Activated naive CD4-positive, alpha-beta T cell treated with anti-CD3 and anti-CD28 coated beads, Interleukin-2, amount 10 ng/mL, durations not matched to agents 7 days and 5 days (primary cell): ENCODE measurements at regions not wholly inside any gene's neighbourhood (a gene's known extent, or its start where the extent isn't known, plus 50 kb on each side); places are given as distances from the start of the nearest gene placed in this dataset.

ENCODE experiments used
- CTCF ChIA-PET: fragments of 350-600 bp; sonication (Branson Sonifier 250); formaldehyde crosslinking; loops from one replicate; lab custom pipeline; 2021; ENCODE audit warnings: antibody characterized with exemption; lab: Charles Lee
- DNase-seq: peaks from one replicate; pipeline ENCODE4 v3.0.0-alpha.2; 2020
- H3K27ac Mint-ChIP-seq: one replicate; pipeline ENCODE4 v1.8.0; 2021; ENCODE audit warnings: mild to moderate bottlenecking, moderate library complexity, mixed read lengths
- H3K27me3 Mint-ChIP-seq: one replicate; pipeline ENCODE4 v1.8.0; 2021; ENCODE audit warnings: mild to moderate bottlenecking, mixed read lengths
- H3K36me3 Mint-ChIP-seq: one replicate; pipeline ENCODE4 v1.8.0; 2021; ENCODE audit warnings: mixed read lengths
- H3K4me1 Mint-ChIP-seq: one replicate; pipeline ENCODE4 v1.8.0; 2021; ENCODE audit warnings: mixed read lengths
- H3K4me3 Mint-ChIP-seq: one replicate; pipeline ENCODE4 v1.8.0; 2021; ENCODE audit warnings: mild to moderate bottlenecking, moderate library complexity, mixed read lengths
- H3K9me3 Mint-ChIP-seq: one replicate; pipeline ENCODE4 v1.8.0; 2021; ENCODE audit warnings: mixed read lengths

DNA sequence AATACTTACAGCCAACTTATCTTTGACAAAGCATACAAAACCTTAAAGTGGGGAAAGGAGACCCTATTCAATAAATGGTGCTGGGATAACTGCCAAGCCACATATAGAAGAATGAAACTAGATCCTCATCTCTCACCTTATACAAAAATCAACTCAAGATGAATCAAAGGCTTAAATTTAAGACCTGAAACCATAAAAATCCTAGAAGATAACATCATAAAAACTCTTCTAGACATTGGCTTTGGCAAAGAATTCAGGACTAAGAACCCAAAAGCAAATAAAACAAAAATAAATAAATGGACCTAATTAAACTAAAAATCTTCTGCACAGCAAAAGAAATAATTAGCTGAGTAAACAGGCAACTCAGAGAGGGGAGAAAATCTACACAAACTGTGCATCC, 335.6 kb upstream of the PBX1 start:
- Mint-ChIP-seq H3K36me3 (no peaks in the 10 kb centered on the region), H3K9me3 (peaks cover 11% of the 10 kb centered on the region), H3K4me1 (no peaks in the 10 kb centered on the region), H3K27ac (no peak overlapping the region), H3K27me3 (no peaks in the 10 kb centered on the region), H3K4me3 (no peak overlapping the region)
- CTCF ChIA-PET, result no interaction called here
- no peak for DNase-seq

DNA sequence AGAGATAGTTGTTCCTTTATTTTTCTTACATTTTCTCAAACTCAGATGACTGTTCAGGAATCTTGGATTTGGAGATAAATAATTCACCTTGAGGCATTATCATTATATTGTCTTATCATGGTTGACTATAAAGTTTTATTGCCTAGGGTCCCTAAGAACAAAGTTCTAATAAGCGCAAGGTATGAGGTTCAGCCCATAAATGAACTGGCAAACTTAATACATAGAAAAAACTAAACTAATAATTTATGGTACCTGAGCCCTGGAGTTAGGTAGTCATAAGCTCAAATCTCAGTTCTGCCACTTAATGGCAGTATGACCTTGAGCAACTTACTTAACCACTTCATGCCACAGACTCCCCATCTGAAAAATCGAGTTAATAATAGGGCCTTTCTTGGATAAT, 334.0 kb upstream of the PBX1 start:
- Mint-ChIP-seq H3K4me1 (no peaks in the 10 kb centered on the region), H3K9me3 (peaks cover 14% of the 10 kb centered on the region), H3K27me3 (no peaks in the 10 kb centered on the region), H3K4me3 (no peak overlapping the region), H3K36me3 (no peaks in the 10 kb centered on the region), H3K27ac (no peak overlapping the region)
- CTCF ChIA-PET, result no interaction called here
- DNase-seq, result no peak

DNA sequence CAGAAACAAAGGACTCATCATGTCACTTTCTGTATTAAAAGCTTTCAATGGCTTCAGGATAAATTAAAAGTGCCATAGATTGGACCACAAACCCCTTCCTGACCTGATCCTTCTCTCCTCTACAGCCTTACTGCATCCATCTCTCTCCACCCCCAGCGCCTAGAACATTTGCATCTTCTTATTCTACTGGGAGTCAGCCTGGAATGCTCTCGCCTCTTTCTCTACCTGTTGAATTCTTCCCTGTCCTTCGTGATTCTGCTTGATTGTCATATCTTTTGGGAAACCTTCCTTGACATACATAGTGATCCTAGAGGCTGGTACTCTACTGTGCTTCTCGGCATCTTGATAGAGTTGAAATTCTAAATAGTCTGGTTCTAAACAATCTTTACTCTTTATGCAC, 332.0 kb upstream of the PBX1 start:
- H3K4me1 Mint-ChIP-seq, result no peaks in the 10 kb centered on the region
- DNase-seq, result no peak
- H3K27me3 Mint-ChIP-seq, result no peaks in the 10 kb centered on the region
- H3K36me3 Mint-ChIP-seq, result no peaks in the 10 kb centered on the region
- H3K4me3 Mint-ChIP-seq, result no peak overlapping the region
- CTCF ChIA-PET, result no interaction called here
- peaks cover 15% of the 10 kb centered on the region for H3K9me3 Mint-ChIP-seq
- H3K27ac Mint-ChIP-seq, result no peak overlapping the region

DNA sequence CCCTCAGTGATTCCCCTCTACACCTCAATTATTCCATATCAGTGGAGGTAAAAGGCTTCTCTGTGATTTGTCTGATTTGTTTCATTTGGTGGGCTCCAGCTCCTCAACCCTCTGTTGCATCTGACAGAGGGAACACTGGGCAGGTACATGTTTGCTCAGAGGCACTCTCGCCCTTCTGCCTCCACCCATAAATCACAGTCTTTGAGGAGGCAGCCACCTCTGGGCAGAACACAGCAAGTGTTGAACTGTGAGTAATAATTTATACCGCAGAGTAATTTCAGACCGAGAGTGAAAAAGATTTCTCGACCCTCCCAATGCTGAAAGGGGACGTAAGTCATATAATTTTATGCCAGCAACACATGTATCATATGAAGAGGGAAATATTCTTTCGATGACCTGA, 330.1 kb upstream of the PBX1 start:
- no peak overlapping the region for H3K27ac Mint-ChIP-seq

DNA sequence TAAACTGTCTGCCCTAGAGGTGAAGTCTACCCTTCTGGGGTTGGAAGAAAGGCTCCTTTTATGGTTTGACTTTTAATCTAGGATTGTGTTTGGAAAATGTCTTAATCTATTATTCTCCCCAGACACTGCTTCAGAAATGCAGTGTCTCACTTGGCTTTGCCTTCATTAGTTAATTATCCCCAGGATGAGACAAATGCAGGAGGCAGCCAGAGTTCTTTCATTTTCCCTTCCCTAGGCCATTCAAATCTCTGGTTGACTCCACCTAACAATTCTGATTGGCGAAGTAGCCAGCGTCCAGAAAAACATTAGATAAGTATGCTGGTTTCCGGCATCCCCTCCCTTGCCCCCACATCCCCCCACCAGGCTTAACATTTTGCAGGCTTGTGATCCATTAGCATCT, 325.8 kb upstream of the PBX1 start:
- Mint-ChIP-seq H3K9me3 (peaks cover 7% of the 10 kb centered on the region), H3K4me3 (no peak overlapping the region), H3K27ac (no peak overlapping the region), H3K4me1 (no peaks in the 10 kb centered on the region), H3K27me3 (no peaks in the 10 kb centered on the region), H3K36me3 (no peaks in the 10 kb centered on the region)
- CTCF ChIA-PET, result no interaction called here
- no peak for DNase-seq

More for the DNA sequence above, 330.1 kb upstream of the PBX1 start:
- CTCF ChIA-PET, result no interaction called here
- H3K36me3 Mint-ChIP-seq, result no peaks in the 10 kb centered on the region
- no peaks in the 10 kb centered on the region for H3K4me1 Mint-ChIP-seq
- DNase-seq, result no peak
- no peaks in the 10 kb centered on the region for H3K27me3 Mint-ChIP-seq
- peaks cover 12% of the 10 kb centered on the region for H3K9me3 Mint-ChIP-seq
- no peak overlapping the region for H3K4me3 Mint-ChIP-seq

DNA sequence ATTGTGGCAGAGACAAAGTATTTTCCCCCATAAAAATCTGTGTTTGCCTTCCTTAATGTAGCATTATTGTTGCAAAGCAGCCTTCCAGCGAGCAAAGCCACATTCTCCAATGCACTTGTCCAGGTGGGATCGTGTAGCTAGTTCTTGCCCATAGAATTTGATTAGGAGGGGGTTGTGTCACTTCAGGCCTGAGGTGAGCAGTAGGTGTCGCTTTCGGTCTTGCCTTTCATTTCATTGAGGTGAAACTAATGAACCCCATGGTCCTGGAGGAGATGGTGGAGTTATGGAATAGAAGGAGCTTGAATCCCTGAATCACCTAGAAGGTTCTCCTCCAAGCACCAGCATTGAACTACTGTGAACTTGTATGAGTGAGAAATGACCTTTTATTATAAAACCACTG, 318.9 kb upstream of the PBX1 start:
- H3K9me3 Mint-ChIP-seq, result peaks cover 8% of the 10 kb centered on the region
- no peaks in the 10 kb centered on the region for H3K36me3 Mint-ChIP-seq
- CTCF ChIA-PET, result no interaction called here
- H3K4me3 Mint-ChIP-seq, result no peak overlapping the region
- H3K27ac Mint-ChIP-seq, result no peak overlapping the region
- H3K27me3 Mint-ChIP-seq, result no peaks in the 10 kb centered on the region
- no peaks in the 10 kb centered on the region for H3K4me1 Mint-ChIP-seq
- DNase-seq, result no peak

DNA sequence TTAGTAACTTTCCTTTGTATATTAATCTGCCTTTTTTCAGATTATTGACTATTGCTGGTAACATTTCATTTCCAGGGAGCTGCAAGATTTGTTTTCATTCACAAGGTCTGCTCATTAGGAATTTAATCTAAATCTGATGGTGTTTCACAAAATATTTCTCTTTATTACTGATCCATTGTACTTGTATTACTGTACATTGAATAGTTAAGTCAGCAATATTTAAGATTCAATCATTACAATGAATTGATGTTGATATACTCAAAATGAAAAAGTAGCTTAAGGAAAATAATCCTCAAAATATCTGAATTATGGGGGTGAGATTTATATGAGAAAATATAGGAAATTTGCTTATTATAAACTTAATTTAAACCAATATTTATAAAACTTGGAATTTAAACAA, 308.6 kb upstream of the PBX1 start:
- Mint-ChIP-seq H3K4me3 (no peak overlapping the region), H3K9me3 (peaks cover 15% of the 10 kb centered on the region), H3K27me3 (no peaks in the 10 kb centered on the region), H3K4me1 (no peaks in the 10 kb centered on the region), H3K27ac (no peak overlapping the region), H3K36me3 (no peaks in the 10 kb centered on the region)
- no peak for DNase-seq
- CTCF ChIA-PET, result no interaction called here

DNA sequence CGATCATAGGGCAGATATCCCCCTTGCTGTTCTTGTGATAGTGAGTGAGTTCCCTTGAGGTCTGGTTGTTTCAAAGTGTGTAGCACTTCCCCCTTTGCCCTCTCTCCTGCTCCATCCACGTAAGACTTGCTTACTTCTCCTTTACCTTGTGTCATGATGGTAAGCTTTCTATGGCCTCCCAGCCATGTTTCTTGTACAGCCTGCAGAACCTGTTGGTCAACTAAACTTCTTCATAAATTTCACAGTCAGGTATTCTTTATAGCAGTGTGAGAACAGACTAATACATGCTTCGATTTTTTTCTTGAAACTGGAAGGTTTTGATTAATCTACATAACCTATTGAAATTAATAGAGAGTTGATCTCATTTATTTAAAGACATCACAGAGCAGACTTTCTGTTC, 302.5 kb upstream of the PBX1 start:
- no peaks in the 10 kb centered on the region for H3K27me3 Mint-ChIP-seq
- H3K4me3 Mint-ChIP-seq, result no peak overlapping the region
- H3K27ac Mint-ChIP-seq, result no peak overlapping the region
- DNase-seq, result no peak
- no peaks in the 10 kb centered on the region for H3K36me3 Mint-ChIP-seq
- peaks cover 19% of the 10 kb centered on the region for H3K9me3 Mint-ChIP-seq
- no peaks in the 10 kb centered on the region for H3K4me1 Mint-ChIP-seq
- CTCF ChIA-PET, result no interaction called here

DNA sequence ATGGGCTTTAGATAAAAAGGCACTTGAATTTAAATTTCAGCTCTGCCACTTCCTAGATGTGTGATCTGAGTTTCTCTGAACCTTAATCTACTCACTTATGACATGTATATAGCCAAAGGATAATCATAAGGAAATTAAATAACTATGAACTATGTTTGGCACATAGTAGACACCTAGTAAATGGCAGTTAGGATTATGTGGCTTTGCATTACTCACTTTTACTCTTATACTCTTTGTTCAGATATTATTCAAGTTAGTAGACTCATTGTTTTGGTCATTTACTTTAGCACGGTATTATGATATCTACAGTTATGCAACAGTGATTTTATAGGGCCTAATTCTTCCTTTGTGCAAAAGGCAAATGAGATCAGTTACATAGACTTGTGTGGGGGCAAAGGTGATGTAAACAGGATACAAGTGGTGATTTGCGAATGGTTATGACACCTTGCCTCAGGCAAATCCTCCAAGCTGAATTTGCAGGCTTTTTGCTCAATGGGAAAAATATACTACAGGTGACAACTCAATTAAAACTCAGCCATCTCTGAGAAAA, 297.2 kb upstream of the PBX1 start:
- DNase-seq, result no peak
- Mint-ChIP-seq H3K9me3 (peaks cover 8% of the 10 kb centered on the region), H3K36me3 (no peaks in the 10 kb centered on the region)

DNA sequence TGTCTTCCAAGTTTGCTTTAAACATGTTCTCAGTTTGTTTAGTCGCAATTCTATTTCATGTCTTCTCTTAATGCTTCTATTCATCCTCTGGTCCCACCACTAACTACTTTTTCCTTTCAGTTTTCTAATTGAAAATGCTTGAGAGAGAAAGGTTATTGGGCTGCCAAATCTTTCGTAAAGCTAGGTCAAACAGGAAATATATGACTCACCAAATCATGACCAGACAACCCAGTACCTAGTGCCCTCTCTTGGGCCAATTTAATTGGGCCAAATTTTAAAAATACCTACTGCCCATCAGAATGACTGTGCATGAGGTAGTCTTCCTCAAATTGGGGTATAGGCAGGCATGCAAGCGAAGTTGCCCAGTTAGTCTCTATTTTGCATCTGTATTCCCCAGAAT, 295.4 kb upstream of the PBX1 start:
- H3K4me1 Mint-ChIP-seq, result no peaks in the 10 kb centered on the region

More for the DNA sequence above, 297.2 kb upstream of the PBX1 start:
- no peaks in the 10 kb centered on the region for H3K27me3 Mint-ChIP-seq
- H3K4me3 Mint-ChIP-seq, result no peak overlapping the region
- CTCF ChIA-PET, result no interaction called here
- H3K27ac Mint-ChIP-seq, result no peak overlapping the region
- no peaks in the 10 kb centered on the region for H3K4me1 Mint-ChIP-seq

DNA sequence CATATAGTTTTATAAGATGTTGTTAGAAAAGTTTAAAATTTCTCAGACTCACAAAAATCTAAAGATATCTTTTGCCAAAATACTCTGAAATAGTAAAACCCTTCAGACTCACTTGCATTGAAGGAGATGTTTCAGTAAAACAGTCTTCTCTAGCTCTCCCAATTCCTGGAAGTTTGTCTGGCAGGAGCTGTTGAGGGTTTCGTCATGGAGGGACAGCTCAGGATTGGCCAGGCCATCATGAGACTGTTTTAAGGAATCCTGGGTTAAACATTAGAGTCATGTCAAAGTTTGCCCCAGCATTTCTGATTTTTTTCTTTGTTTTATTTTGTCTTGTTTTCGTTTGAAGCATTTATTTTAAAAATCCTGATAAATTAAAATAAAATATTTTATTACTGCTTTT, 293.8 kb upstream of the PBX1 start:
- H3K27me3 Mint-ChIP-seq, result no peaks in the 10 kb centered on the region
- H3K4me3 Mint-ChIP-seq, result no peak overlapping the region
- no peak overlapping the region for H3K27ac Mint-ChIP-seq
- CTCF ChIA-PET, result no interaction called here
- peaks cover 3% of the 10 kb centered on the region for H3K9me3 Mint-ChIP-seq
- DNase-seq, result no peak
- no peaks in the 10 kb centered on the region for H3K4me1 Mint-ChIP-seq
- H3K36me3 Mint-ChIP-seq, result no peaks in the 10 kb centered on the region

More for the DNA sequence above, 295.4 kb upstream of the PBX1 start:
- Mint-ChIP-seq H3K27ac (no peak overlapping the region), H3K4me3 (no peak overlapping the region), H3K27me3 (no peaks in the 10 kb centered on the region), H3K9me3 (peaks cover 6% of the 10 kb centered on the region), H3K36me3 (no peaks in the 10 kb centered on the region)
- DNase-seq, result no peak
- CTCF ChIA-PET, result no interaction called here

DNA sequence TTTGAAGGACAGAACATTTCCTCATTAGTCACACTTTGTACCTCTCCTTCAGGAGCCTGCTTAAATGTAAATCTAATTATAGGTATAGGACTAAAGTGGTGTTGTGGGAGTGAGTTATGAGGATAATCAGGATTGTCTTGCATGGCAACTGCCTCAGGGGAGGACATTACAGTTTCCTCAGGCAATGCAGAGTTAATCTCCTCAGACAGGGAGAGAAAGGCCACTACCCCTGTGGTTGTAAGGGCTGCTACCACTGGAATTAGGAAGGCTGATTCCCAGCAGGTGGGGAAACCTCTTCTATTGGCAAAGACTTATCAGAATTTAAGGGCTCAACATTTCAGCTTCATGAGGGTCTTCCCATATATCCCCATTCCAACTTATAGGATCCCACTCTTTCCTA, 286.8 kb upstream of the PBX1 start:
- Mint-ChIP-seq H3K27ac (no peak overlapping the region), H3K9me3 (peaks cover 3% of the 10 kb centered on the region), H3K4me1 (no peaks in the 10 kb centered on the region), H3K36me3 (no peaks in the 10 kb centered on the region), H3K4me3 (no peak overlapping the region), H3K27me3 (no peaks in the 10 kb centered on the region)
- CTCF ChIA-PET, result no interaction called here
- no peak for DNase-seq

DNA sequence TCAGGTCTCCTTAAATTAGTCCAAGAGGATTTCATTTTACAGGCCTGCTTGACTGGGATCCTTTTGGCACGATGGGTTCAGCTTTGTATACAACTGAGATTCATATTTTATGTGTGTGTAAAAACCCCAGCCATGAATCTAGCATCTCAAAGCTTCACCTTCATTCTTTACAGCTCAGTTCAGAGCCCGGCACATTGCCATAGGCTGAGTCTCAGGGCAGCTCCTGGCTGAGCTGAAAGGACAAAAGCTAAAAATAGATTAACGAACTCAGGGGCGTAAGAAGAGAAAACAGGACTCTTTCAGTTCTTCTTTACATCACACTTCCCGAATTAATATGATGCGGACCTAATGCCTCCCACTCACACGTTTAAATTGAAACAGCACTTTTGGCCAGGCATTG, 262.8 kb upstream of the PBX1 start:
- Mint-ChIP-seq H3K27me3 (no peaks in the 10 kb centered on the region), H3K27ac (no peak overlapping the region), H3K9me3 (peaks cover 17% of the 10 kb centered on the region), H3K4me3 (no peak overlapping the region), H3K4me1 (no peaks in the 10 kb centered on the region), H3K36me3 (no peaks in the 10 kb centered on the region)
- no peak for DNase-seq
- CTCF ChIA-PET, result no interaction called here

DNA sequence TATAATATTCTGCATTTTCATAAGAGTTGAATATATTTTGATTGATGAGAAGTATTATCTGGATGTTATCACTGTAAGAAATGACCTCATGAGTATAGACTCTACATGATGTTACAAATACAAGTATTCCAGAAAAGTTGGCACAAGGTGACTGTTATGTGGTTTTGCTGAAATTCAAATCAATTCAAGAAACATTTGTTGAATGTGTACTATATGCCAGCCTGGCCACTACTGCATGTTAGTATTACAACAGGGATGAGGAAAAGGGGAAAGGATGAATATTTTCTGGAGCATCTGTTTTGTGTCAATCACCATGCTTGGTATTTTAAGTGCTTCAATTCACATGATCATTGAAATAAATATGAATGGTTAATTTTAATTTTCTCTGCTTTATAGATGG, 250.9 kb upstream of the PBX1 start:
- Mint-ChIP-seq H3K9me3 (peaks cover 14% of the 10 kb centered on the region), H3K36me3 (no peaks in the 10 kb centered on the region), H3K4me1 (no peaks in the 10 kb centered on the region), H3K4me3 (no peak overlapping the region), H3K27me3 (no peaks in the 10 kb centered on the region), H3K27ac (no peak overlapping the region)
- no peak for DNase-seq
- CTCF ChIA-PET, result no interaction called here

DNA sequence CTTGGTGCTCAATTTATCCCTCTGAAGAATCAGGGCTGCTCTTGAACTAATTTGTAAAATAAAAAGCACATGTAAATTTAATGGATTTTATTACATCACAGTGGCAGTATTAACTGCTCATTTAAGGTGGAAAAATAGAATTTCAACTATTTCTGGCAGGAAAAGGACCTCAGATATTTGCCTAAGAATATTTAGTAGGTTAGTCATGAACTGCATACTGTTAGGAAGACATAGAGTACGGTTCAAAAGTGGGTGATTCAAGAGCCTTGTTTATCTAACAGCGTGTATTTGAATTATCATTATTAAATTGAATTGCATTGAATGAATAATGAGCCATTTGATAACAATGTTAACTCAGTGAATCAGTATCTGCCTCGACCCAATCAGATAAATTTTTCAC, 248.8 kb upstream of the PBX1 start:
- no peak overlapping the region for H3K27ac Mint-ChIP-seq
- H3K9me3 Mint-ChIP-seq, result peaks cover 9% of the 10 kb centered on the region
- H3K36me3 Mint-ChIP-seq, result no peaks in the 10 kb centered on the region
- no peaks in the 10 kb centered on the region for H3K4me1 Mint-ChIP-seq
- no peaks in the 10 kb centered on the region for H3K27me3 Mint-ChIP-seq
- no peak for DNase-seq
- H3K4me3 Mint-ChIP-seq, result no peak overlapping the region
- CTCF ChIA-PET, result no interaction called here

DNA sequence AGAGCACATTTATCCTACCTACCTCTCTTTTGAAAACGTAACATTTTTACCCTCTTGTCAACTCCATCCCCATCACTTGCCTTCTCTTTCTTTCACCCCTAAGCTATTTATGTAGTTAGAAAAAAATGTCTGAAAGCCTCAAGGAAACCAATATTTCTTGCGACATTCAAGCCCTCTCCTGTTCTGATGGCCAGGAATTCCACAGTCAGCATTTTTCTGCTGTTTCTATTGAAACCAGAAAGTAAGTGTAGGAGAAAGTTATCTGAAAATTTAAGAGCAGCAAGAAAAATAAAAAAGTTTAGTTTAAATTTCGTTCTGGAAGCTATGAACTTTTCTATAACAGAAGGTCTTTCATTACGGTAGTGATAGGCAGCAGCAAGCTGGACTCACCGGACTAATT, 247.6 kb upstream of the PBX1 start:
- peaks cover 4% of the 10 kb centered on the region for H3K9me3 Mint-ChIP-seq
- no peak overlapping the region for H3K4me3 Mint-ChIP-seq
- H3K27me3 Mint-ChIP-seq, result no peaks in the 10 kb centered on the region
- H3K36me3 Mint-ChIP-seq, result no peaks in the 10 kb centered on the region
- H3K27ac Mint-ChIP-seq, result no peak overlapping the region
- no peaks in the 10 kb centered on the region for H3K4me1 Mint-ChIP-seq
- CTCF ChIA-PET, result no interaction called here
- DNase-seq, result no peak
